DND-41 (cell line): ENCODE measurements at regions not wholly inside any gene's neighbourhood (a gene's known extent, or its start where the extent isn't known, plus 50 kb on each side); places are given as distances from the start of the nearest gene placed in this dataset.

Source experiments
- ATAC-seq: fragments of 200-7000 bp; cut with Tn5 transposase; 3 replicates; pipeline ENCODE4 v1.9.1; 2021; ENCODE audit warnings: low read depth; ENCODE audit not compliant: insufficient read depth
- DNase-seq: peaks from one replicate; pipeline ENCODE4 v3.0.0-alpha.2; 2020
- H2AFZ ChIP-seq: 2 replicates; pipeline ENCODE4 v1.6.0; 2012; ENCODE audit warnings: low read depth, low read length
- H3K27ac ChIP-seq: 2 replicates; pipeline ENCODE4 v1.5.1; 2012; ENCODE audit warnings: low read length, inconsistent platforms
- H3K27me3 ChIP-seq: fragments of 200-600 bp; sonication (generic); 2 replicates; pipeline ENCODE4 v1.6.0; 2012; ENCODE audit warnings: low read length, mild to moderate bottlenecking, inconsistent platforms; ENCODE audit not compliant: insufficient read depth, poor library complexity
- H3K36me3 ChIP-seq: 2 replicates; pipeline ENCODE4 v1.5.1; 2012; ENCODE audit warnings: low read length, inconsistent platforms; ENCODE audit not compliant: insufficient read depth
- H3K4me1 ChIP-seq: 2 replicates; pipeline ENCODE4 v1.5.1; 2012; ENCODE audit warnings: mild to moderate bottlenecking, low read length; ENCODE audit not compliant: insufficient read depth
- H3K4me2 ChIP-seq: 2 replicates; pipeline ENCODE4 v1.6.0; 2012; ENCODE audit warnings: mild to moderate bottlenecking, moderate library complexity, low read length, inconsistent platforms; ENCODE audit not compliant: insufficient read depth
- H3K4me3 ChIP-seq, 2 experiments: fragments of 200-600 bp in 1 of 2; shearing (Covaris generic) in 1 of 2; 2 replicates each; pipeline ENCODE4 v1.5.1; 2012 to 2016; ENCODE audit warnings: inconsistent platforms in 2 of 2, low read length in 2 of 2, mild to moderate bottlenecking in 2 of 2, low read depth in 1 of 2, moderate library complexity in 1 of 2
- H3K79me2 ChIP-seq: 2 replicates; pipeline ENCODE4 v1.6.0; 2012; ENCODE audit warnings: low read length, inconsistent platforms; ENCODE audit not compliant: insufficient read depth
- H3K9ac ChIP-seq: 2 replicates; pipeline ENCODE4 v1.6.0; 2012; ENCODE audit warnings: low read depth, mild to moderate bottlenecking, inconsistent platforms, low read length, moderate library complexity
- H3K9me3 ChIP-seq: 2 replicates; pipeline ENCODE4 v1.5.1; 2012; ENCODE audit warnings: low read length, moderate library complexity, mild to moderate bottlenecking, inconsistent platforms; ENCODE audit not compliant: insufficient read depth, severe bottlenecking
- H4K20me1 ChIP-seq: 2 replicates; pipeline ENCODE4 v1.6.0; 2012; ENCODE audit warnings: low read length; ENCODE audit not compliant: insufficient read depth
- CTCF ChIP-seq: IDR thresholded peaks from 2 replicates; pipeline ENCODE4 v1.5.1; 2012; ENCODE audit warnings: borderline replicate concordance, low read length, moderate library complexity, mild to moderate bottlenecking; ENCODE audit not compliant: poor library complexity, severe bottlenecking; ENCODE audit errors: extremely low read depth
- EZH2 ChIP-seq: IDR thresholded peaks from 3 replicates; pipeline ENCODE4 v1.6.1; 2012; ENCODE audit warnings: borderline replicate concordance, low read depth, mild to moderate bottlenecking, moderate library complexity, low read length, inconsistent platforms; ENCODE audit not compliant: severe bottlenecking

- no peak overlapping the region for H3K4me3 ChIP-seq
- no peak overlapping the region for H2AFZ ChIP-seq
- no peaks in the 10 kb centered on the region for H4K20me1 ChIP-seq
- ATAC-seq: no peak
- H3K27me3 ChIP-seq: no peaks in the 10 kb centered on the region
- H3K36me3 ChIP-seq: no peaks in the 10 kb centered on the region
- no peak overlapping the region for H3K4me2 ChIP-seq
- no peaks in the 10 kb centered on the region for H3K9me3 ChIP-seq
- H3K9ac ChIP-seq: no peak overlapping the region
- no peaks in the 10 kb centered on the region for H3K4me1 ChIP-seq
- no peak overlapping the region for H3K27ac ChIP-seq
- TF ChIP-seq EZH2 (no peak), CTCF (no peak)
- no peaks in the 10 kb centered on the region for H3K79me2 ChIP-seq
- DNase-seq: no peak
Measured at GRCh38 chr12:107539196-107539939, 146.2 kb upstream of the PWP1 start.

- Histone ChIP-seq H3K4me1 (no peaks in the 10 kb centered on the region), H4K20me1 (no peaks in the 10 kb centered on the region)
- DNase-seq: no peak
Measured at GRCh38 chr12:107541001-107541705, 144.4 kb upstream of the PWP1 start.

GRCh38 chr12:107543416-107543815 lies 142.2 kb upstream of the PWP1 start:
- Histone ChIP-seq H3K79me2 (no peaks in the 10 kb centered on the region), H3K27ac (no peak overlapping the region), H3K27me3 (peaks cover 5% of the 10 kb centered on the region), H3K36me3 (no peaks in the 10 kb centered on the region), H2AFZ (no peak overlapping the region), H4K20me1 (no peaks in the 10 kb centered on the region), H3K4me2 (no peak overlapping the region), H3K9me3 (no peaks in the 10 kb centered on the region), H3K9ac (no peak overlapping the region), H3K4me1 (no peaks in the 10 kb centered on the region), H3K4me3 (no peak overlapping the region)
- TF ChIP-seq EZH2: no peak
- TF ChIP-seq CTCF: no peak
- ATAC-seq (no peak), DNase-seq (no peak)

More at GRCh38 chr12:107541001-107541705, 144.4 kb upstream of the PWP1 start:
- H3K4me3 ChIP-seq: no peak overlapping the region
- H3K27ac ChIP-seq: no peak overlapping the region
- no peaks in the 10 kb centered on the region for H3K27me3 ChIP-seq
- no peaks in the 10 kb centered on the region for H3K79me2 ChIP-seq
- no peak overlapping the region for H2AFZ ChIP-seq
- no peak for ATAC-seq
- TF ChIP-seq CTCF (no peak), EZH2 (no peak)
- H3K36me3 ChIP-seq: no peaks in the 10 kb centered on the region
- H3K9ac ChIP-seq: no peak overlapping the region
- no peaks in the 10 kb centered on the region for H3K9me3 ChIP-seq
- H3K4me2 ChIP-seq: no peak overlapping the region
